SKM-1 treated with dmso at 0.1 percent for 144 hours (cell line): ENCODE measurements at regions not wholly inside any gene's neighbourhood (a gene's known extent, or its start where the extent isn't known, plus 50 kb on each side); places are given as distances from the start of the nearest gene placed in this dataset.

Experiments
- DNase-seq: peaks from one replicate; lab custom pipeline; 2025; ENCODE audit not compliant: unreplicated experiment; lab: John Stamatoyannopoulos, UW

DNA sequence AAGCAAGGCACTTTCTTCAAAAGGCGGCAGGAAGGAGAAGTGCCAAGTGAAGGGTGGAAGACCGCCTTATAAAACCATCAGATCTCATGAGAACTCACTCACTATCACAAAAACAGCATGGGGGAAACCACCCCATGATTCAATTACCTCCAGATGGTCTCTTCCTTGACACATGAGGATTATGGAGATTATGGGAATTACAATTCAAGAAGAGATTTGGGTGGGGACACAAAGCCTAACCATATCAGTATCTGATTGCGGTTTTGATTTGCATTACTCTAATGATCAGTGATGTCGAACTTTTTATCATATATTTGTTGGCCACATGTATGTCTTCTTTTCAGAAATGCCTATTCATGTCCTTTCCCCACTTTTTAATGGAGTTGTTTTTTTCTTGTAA lies 549.3 kb upstream of the IL12A start:
- DNase-seq = no peak

- no peak for DNase-seq
These were observed 547.4 kb upstream of the IL12A start for GRCh38 chr3:159441279-159441678.

- no peak for DNase-seq
These were observed 545.4 kb upstream of the IL12A start for GRCh38 chr3:159443266-159443665.

DNA sequence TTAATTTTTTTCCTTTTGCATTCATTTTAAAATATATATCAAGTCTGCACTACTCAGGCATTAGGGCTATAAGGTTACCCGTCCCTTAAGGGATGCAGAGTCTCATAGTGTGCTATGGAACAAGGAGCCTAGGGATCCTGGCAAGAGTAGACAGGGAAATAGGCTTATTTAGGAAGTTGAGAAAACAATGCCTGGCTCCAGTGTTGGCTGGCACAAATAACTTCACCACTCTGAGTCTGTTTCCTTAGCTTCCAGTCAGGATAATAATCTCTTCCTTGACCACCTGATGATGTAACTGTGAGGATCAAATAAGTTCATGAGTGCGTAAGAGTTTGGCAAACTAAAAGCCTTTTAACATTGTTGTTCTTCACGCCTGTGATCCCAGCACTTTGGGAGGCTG lies 540.8 kb upstream of the IL12A start:
- DNase-seq = no peak

DNA sequence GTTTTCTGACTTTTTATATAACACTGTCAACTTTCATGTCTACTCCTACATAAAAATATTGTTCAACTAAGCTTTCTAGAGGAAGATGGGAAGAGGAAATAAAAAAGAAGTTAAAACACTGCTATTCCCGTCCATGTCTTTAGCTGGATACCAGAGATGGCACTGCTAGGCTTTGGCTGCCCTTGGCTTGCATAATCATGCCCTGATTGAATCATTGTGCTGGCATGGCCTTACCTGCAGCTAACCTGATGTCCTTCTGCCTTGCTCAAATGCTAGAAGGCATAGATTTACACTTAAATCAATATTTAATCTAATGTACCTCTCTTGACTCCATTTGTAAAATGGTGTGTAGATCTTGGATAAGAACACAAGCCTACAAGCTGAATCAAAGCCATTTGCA lies 539.7 kb upstream of the IL12A start:
- DNase-seq = no peak

GRCh38 chr3:159451067-159451466 lies 537.6 kb upstream of the IL12A start:
- DNase-seq = no peak

DNA sequence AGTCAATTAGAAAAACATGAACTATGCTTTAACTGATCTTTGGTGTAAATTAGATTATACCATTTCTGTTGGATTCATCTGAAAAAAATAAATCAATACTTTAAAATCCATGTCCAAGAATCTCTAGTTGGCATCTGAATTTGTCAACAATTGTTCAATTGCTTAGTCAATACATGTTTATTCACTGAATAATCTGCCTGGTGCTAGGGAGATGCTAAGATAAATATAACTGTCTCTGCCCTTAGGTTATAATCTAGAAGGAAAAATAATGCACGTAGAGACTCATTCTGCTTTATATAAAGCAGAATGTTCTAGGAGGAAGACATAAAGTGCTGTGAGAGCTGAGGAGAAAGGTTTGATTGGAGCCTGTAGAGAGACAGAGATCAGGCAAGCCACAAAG lies 537.2 kb upstream of the IL12A start:
- DNase-seq = no peak

GRCh38 chr3:159453036-159453435 lies 535.6 kb upstream of the IL12A start:
- no peak for DNase-seq

- no peak for DNase-seq
These were observed 534.7 kb upstream of the IL12A start for GRCh38 chr3:159453945-159454344.

- DNase-seq = no peak
These were observed 532.9 kb upstream of the IL12A start for GRCh38 chr3:159455741-159456181.

DNA sequence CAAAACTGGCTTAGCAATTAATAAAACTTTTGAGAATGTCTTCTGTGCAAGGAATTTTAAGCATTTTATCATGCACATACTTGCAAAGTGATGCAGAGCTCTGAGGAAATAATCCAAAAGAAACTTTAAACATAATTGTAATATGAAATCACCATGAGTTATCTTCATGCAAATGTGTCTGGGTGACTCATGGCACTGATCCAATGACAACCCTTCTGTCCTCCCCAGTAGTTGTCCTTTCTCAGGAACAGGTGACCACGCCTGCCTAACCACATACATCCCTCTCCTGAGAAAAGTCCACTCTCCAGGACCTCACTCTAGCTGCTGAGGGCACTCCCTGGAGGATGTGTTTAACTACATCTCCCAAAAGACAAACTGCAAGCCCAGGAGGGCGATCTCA lies 530.6 kb upstream of the IL12A start:
- DNase-seq = no peak

- DNase-seq = no peak
These were observed 529.7 kb upstream of the IL12A start for GRCh38 chr3:159458982-159459381.

DNA sequence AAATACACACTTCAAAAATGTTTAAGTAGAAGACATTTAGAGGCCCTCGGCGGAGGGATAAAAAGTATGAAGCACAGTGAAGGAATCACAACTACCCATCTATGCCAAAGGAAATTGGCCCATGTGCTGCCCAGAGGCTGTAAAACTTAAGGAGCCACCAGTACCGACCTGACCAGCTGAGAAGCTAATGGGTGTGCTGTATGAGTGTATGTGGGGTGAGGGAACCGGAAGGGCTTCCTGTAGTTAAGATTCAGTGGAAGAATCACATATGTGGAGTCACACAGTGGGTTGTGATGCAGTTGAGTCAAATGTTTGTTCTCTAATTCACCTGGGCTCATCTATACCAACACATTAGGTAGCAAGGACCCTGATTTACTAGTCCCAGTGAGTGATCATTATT lies 516.0 kb upstream of the IL12A start:
- no peak for DNase-seq

- DNase-seq = no peak
These were observed 515.4 kb upstream of the IL12A start for GRCh38 chr3:159473206-159473605.

DNA sequence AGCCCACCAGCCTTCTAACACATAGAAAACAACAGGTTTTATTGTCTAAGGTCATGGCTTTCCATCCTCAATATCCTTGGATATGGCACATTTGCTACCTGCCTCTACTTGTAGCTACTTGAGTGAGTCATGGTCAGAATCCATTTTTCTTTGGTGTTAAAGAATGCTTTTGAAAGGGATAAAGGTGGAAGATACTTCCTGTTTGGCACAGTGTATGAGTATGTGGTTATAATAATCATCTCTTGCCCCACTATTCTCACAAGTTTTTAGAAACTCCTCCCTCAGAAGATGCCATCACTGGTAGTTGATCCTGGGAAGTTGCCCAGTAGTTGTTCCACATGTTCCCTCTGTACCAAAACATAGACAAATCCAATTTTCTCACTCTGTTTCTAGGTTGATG lies 508.6 kb upstream of the IL12A start:
- no peak for DNase-seq

DNA sequence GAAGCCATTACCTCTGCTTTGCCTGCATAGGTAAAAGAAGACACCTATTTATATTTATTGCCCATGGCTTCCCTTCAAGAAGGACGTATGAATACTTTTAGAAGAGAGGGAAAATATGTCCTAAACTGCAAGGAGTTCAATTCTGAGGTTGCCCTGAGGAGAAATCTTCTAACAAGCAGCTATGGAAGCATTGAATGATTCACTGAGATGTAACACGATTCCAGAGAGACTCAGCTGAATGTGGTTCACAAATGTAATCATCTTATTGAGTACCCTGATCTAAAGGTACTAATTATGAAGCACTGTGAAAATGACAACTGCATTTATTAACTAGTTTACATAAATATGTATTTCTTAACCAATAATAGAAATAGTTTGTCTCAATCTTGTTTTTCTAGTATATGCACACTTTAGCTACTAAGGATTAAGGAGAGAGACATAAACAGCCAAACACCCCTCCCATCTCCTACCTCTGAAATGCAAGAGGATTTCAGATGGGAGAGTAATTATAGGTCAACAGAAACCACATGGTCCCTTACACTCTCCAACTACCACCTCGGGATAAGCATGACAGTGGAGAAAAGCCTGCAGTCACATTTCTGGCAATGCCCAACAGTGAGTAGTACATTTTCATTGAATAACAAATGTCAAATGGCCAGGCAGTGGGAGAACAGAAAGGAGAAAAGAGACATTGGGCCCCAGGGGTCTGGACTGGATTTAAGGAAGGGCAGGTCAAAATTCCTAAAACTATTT lies 506.2 kb upstream of the IL12A start:
- no peak for DNase-seq

DNA sequence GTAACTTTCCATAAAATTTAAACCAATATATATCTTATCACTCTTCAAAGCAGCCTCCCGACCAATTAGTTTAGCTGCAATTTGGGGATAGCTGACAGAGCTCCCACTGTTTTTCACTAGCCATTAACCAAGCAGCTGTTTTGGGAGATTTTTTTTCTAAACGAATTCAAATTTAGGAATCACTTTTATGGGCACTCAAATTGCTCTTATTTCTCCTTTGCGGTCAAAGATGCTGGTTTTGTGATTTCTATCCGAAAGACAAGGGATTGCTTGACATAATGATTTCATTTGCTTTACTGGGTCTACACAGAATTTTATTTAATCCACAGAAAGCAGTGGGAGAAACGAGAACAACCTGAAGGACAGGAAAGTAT lies 505.7 kb upstream of the IL12A start:
- DNase-seq = no peak

DNA sequence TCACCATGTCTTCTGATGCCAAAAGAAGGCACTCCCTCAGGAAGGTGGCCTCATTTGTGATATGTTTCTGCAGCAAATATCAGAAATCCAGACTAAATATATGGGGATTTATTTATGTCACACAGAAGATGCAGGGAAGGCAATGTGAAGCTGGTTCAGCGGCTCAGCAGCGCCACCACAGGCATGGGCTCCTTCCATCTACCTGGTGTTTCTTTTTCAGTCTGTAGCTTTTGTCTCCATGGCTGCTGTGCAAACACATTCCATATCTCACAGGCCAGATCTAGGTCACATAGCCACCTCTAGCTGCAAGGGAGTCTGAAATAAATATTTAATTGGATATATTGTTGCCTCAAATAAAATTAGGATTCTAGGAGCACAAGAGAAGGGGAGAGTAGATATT lies 502.1 kb upstream of the IL12A start:
- no peak for DNase-seq

- DNase-seq = no peak
These were observed 501.3 kb upstream of the IL12A start for GRCh38 chr3:159487304-159487703.

GRCh38 chr3:159488602-159489001 lies 500.0 kb upstream of the IL12A start:
- no peak for DNase-seq

DNA sequence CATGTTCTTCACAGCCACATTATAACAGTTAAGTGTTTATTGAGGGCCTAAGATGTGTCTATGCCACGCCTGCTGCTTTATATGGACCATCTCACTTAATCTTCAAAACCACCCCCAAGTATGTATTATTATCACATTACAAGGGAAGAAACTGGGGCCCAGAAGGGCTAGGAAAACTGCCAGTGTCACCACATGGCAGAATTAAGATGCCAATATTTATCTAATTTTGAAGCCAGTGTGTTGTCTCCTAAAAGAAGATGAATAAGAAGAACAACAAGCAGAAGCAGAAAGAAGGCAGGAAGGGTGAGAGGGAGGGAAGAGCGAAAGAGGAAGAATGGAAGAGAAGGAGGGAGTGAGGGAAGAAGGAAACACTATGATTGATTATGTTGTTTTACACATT lies 491.3 kb upstream of the IL12A start:
- DNase-seq = no peak

DNA sequence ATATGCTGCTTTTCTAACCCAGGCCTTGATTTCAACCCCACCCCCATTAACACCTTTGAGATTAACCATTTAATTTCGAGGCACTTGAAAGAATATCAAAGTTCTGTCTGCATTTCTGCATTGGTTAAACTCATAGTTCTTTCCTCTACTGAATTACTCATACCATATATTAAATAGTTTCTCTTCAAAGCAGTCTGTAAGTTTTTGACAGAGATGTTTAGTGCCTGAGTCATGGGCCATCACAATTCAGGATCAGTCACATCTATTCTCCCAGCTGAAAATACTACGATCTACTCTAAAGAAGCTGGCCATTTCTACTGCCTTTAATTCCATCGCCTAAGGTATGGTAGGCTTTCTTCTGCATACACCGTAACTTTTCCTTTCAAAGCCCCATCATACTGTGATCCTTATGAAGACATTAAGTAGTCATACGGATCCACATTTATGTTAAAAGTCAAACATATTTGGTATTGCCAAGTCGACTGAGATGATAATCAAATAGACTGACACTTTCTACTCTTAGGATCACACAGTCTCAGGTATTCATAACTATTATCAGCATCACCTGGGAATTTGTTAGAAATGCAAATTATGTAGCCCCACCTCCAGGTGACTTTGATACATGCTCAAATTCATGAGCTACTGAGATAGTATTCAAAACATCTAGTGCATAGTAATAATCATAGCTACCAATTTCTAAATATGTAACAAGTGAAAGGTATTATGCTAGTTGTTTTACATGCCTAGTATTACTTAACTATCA lies 489.4 kb upstream of the IL12A start:
- no peak for DNase-seq

DNA sequence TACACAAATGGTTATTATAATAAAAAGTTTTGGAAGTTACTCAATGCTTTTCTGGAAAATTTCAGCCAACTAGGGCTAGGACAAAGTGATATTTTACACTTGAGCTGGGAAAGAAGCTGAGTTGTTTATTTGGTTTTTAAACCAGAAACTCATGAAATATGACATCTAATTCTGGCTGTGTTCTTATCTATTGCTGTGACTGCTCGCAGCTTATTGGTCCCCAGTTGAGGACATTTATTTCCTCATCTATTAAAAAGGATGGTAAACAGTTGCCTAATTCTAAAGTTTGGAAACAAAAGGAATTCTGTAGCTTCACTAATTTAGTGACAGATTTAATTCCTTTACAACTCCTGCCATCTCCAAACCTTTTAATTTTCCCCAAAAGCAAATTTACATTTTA lies 487.6 kb upstream of the IL12A start:
- DNase-seq = no peak
